ENCODE measurements at regions not wholly inside any gene's neighbourhood (a gene's known extent, or its start where the extent isn't known, plus 50 kb on each side); places are given as distances from the start of the nearest gene placed in this dataset.
"Not testable (repeated sequence)": the region's sequence is repeated elsewhere in the genome, so short reads cannot be mapped to it uniquely, and the experiment has no call there.

- ATAC-seq: no peak
These were observed 102.6 kb upstream of the IL12A start for GRCh38 chr3:159886050-159886449.

- ATAC-seq: not testable (repeated sequence)
These were observed 102.1 kb upstream of the IL12A start for GRCh38 chr3:159886530-159886929.

GRCh38 chr3:159887168-159887567 lies 101.5 kb upstream of the IL12A start:
- no peak for ATAC-seq

GRCh38 chr3:159887911-159888310 lies 100.7 kb upstream of the IL12A start:
- no peak for ATAC-seq

- no peak for ATAC-seq
These were observed 96.4 kb upstream of the IL12A start for GRCh38 chr3:159892171-159892795.

GRCh38 chr3:159892801-159893200 lies 95.8 kb upstream of the IL12A start:
- ATAC-seq: no peak

GRCh38 chr3:159894386-159894785 lies 94.2 kb upstream of the IL12A start:
- ATAC-seq: no peak

- no peak for ATAC-seq
These were observed 93.2 kb upstream of the IL12A start for GRCh38 chr3:159895430-159895829.

- ATAC-seq: no peak
These were observed 92.1 kb upstream of the IL12A start for GRCh38 chr3:159896543-159896942.

GRCh38 chr3:159897331-159898075 lies 91.1 kb upstream of the IL12A start:
- ATAC-seq: no peak

- no peak for ATAC-seq
These were observed 90.5 kb upstream of the IL12A start for GRCh38 chr3:159898147-159898546.

GRCh38 chr3:159899166-159899565 lies 89.5 kb upstream of the IL12A start:
- ATAC-seq: no peak

GRCh38 chr3:159902546-159903314 lies 85.9 kb upstream of the IL12A start:
- ATAC-seq: no peak

GRCh38 chr3:159904455-159904854 lies 84.2 kb upstream of the IL12A start:
- no peak for ATAC-seq

- ATAC-seq: no peak
These were observed 83.7 kb upstream of the IL12A start for GRCh38 chr3:159904911-159905310.

- ATAC-seq: no peak
These were observed 80.8 kb upstream of the IL12A start for GRCh38 chr3:159907828-159908227.

GRCh38 chr3:159910991-159911663 lies 77.5 kb upstream of the IL12A start:
- ATAC-seq: no peak

GRCh38 chr3:159911664-159912037 lies 77.0 kb upstream of the IL12A start:
- no peak for ATAC-seq

GRCh38 chr3:159913712-159914414 lies 74.8 kb upstream of the IL12A start:
- ATAC-seq: no peak

- no peak for ATAC-seq
These were observed 74.2 kb upstream of the IL12A start for GRCh38 chr3:159914426-159914825.

- no peak for ATAC-seq
These were observed 72.6 kb upstream of the IL12A start for GRCh38 chr3:159916052-159916451.

- ATAC-seq: no peak
These were observed 71.5 kb upstream of the IL12A start for GRCh38 chr3:159917141-159917540.

GRCh38 chr3:159919873-159920272 lies 68.8 kb upstream of the IL12A start:
- ATAC-seq: no peak

Measured in esophagus mucosa (tissue), 1 donor.